MM.1S (cell line): ENCODE measurements at regions not wholly inside any gene's neighbourhood (a gene's known extent, or its start where the extent isn't known, plus 50 kb on each side); places are given as distances from the start of the nearest gene placed in this dataset.

Experiments
- DNase-seq: peaks from one replicate; pipeline ENCODE4 v3.0.0-alpha.2; 2015
- H2AFZ ChIP-seq: fragments of 300-600 bp; sonication (generic); 2 replicates; pipeline ENCODE4 v1.6.0; 2016; ENCODE audit warnings: antibody characterized with exemption, low read length
- H3F3A ChIP-seq: fragments of 300-600 bp; sonication (generic); 2 replicates; pipeline ENCODE4 v1.6.1; 2016; ENCODE audit warnings: mild to moderate bottlenecking, antibody characterized with exemption, low read length, moderate library complexity, mixed read lengths; ENCODE audit not compliant: insufficient read depth
- H3K27ac ChIP-seq: fragments of 300-600 bp; sonication (generic); 2 replicates; pipeline ENCODE4 v1.5.1; 2016; ENCODE audit warnings: mild to moderate bottlenecking, low read length
- H3K27me3 ChIP-seq: fragments of 300-600 bp; sonication (generic); replicated peaks from 2 replicates; pipeline ENCODE4 v1.6.0; 2016; ENCODE audit warnings: low read length; ENCODE audit not compliant: insufficient read depth
- H3K36me3 ChIP-seq: fragments of 300-600 bp; sonication (generic); replicated peaks from 2 replicates; pipeline ENCODE4 v1.6.1; 2016; ENCODE audit warnings: mild to moderate bottlenecking, low read length, mixed read lengths; ENCODE audit not compliant: insufficient read depth
- H3K4me1 ChIP-seq: fragments of 300-600 bp; sonication (generic); 2 replicates; pipeline ENCODE4 v1.6.1; 2016; ENCODE audit warnings: low read length, mixed read lengths
- H3K4me2 ChIP-seq: fragments of 300-600 bp; sonication (generic); 2 replicates; pipeline ENCODE4 v1.6.0; 2016; ENCODE audit warnings: low read depth, low read length
- H3K4me3 ChIP-seq: fragments of 300-600 bp; sonication (generic); 2 replicates; pipeline ENCODE4 v1.5.1; 2016; ENCODE audit warnings: low read length, mixed read lengths
- H3K79me2 ChIP-seq: fragments of 300-600 bp; sonication (generic); 2 replicates; pipeline ENCODE4 v1.6.1; 2016; ENCODE audit warnings: mixed run types, low read length, mixed read lengths
- H3K9ac ChIP-seq: fragments of 300-600 bp; sonication (generic); 2 replicates; pipeline ENCODE4 v1.6.1; 2016; ENCODE audit warnings: low read length, mixed read lengths
- H3K9me2 ChIP-seq: fragments of 300-600 bp; sonication (generic); replicated peaks from 2 replicates; pipeline ENCODE4 v1.6.1; 2016; ENCODE audit warnings: mild to moderate bottlenecking, low read length, mixed read lengths; ENCODE audit not compliant: insufficient read depth
- H3K9me3 ChIP-seq: fragments of 300-600 bp; sonication (generic); replicated peaks from 2 replicates; pipeline ENCODE4 v1.6.1; 2016; ENCODE audit warnings: mild to moderate bottlenecking, low read length, mixed read lengths; ENCODE audit not compliant: insufficient read depth
- H4K20me1 ChIP-seq: fragments of 300-600 bp; sonication (generic); 2 replicates; pipeline ENCODE4 v1.6.1; 2016; ENCODE audit warnings: mild to moderate bottlenecking, low read length, moderate library complexity, mixed read lengths; ENCODE audit not compliant: insufficient read depth
- CTCF ChIP-seq: fragments of 300-600 bp; sonication (generic); IDR thresholded peaks from 2 replicates; pipeline ENCODE4 v1.5.1; 2016; ENCODE audit warnings: antibody characterized with exemption, low read length, mixed read lengths
- EZH2 ChIP-seq: fragments of 300-600 bp; sonication (generic); optimal IDR thresholded peaks from 2 replicates; pipeline ENCODE3; 2017; ENCODE audit warnings: low read depth, mild to moderate bottlenecking, antibody characterized with exemption, low read length, mixed read lengths
- EZH2phosphoT487 ChIP-seq: fragments of 300-600 bp; sonication (generic); IDR thresholded peaks from 2 replicates; pipeline ENCODE4 v1.6.1; 2018; ENCODE audit warnings: antibody characterized with exemption, low read length

- Histone ChIP-seq H3F3A (no peaks in the 10 kb centered on the region), H3K9ac (no peak overlapping the region), H3K4me3 (no peak overlapping the region), H3K4me1 (no peaks in the 10 kb centered on the region), H3K9me3 (no peaks in the 10 kb centered on the region), H3K27ac (no peak overlapping the region), H3K27me3 (no peaks in the 10 kb centered on the region), H3K36me3 (no peaks in the 10 kb centered on the region), H4K20me1 (no peaks in the 10 kb centered on the region), H3K9me2 (no peaks in the 10 kb centered on the region), H3K4me2 (no peak overlapping the region), H3K79me2 (no peaks in the 10 kb centered on the region), H2AFZ (no peak overlapping the region)
- no peak for DNase-seq
- TF ChIP-seq EZH2phosphoT487: no peak
- TF ChIP-seq CTCF: no peak
- no peak for TF ChIP-seq EZH2
Measured at GRCh38 chr12:41908206-41908605, 236.5 kb downstream of the GXYLT1 start.

DNA sequence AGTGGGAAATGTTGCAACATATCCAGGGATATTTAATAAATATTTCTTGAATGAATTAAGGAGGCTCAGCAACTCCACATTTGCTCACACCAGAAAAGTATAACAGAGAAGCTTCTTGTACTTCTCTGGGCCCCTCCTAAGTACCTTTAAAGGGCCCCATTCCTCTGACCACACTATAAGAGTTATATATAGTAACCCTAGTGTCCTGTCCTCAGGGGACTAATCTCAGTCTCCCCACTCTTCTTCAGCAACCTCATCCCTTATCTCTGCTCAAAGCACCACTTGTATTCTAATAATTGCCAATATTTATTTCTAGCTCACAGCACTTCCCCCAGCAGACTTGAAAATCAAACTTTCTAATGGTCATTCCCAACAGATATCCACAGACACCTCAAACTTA is 237.1 kb downstream of the GXYLT1 start:
- no peaks in the 10 kb centered on the region for H3K4me1 ChIP-seq
- H3K79me2 ChIP-seq: no peaks in the 10 kb centered on the region
- TF ChIP-seq CTCF: no peak
- no peak for TF ChIP-seq EZH2
- no peak for TF ChIP-seq EZH2phosphoT487

GRCh38 chr12:41907021-41907420 is 237.7 kb downstream of the GXYLT1 start:
- Histone ChIP-seq H3K4me2 (no peak overlapping the region), H4K20me1 (no peaks in the 10 kb centered on the region), H3K9me3 (no peaks in the 10 kb centered on the region), H3K4me1 (no peaks in the 10 kb centered on the region), H3K27ac (no peak overlapping the region), H2AFZ (no peak overlapping the region), H3K9me2 (no peaks in the 10 kb centered on the region), H3K36me3 (no peaks in the 10 kb centered on the region), H3K27me3 (no peaks in the 10 kb centered on the region), H3K4me3 (no peak overlapping the region), H3F3A (no peaks in the 10 kb centered on the region), H3K79me2 (no peaks in the 10 kb centered on the region), H3K9ac (no peak overlapping the region)
- no peak for DNase-seq
- TF ChIP-seq EZH2 (no peak), EZH2phosphoT487 (no peak)

More for the DNA sequence above, 237.1 kb downstream of the GXYLT1 start:
- Histone ChIP-seq H3K27me3 (no peaks in the 10 kb centered on the region), H3K4me3 (no peak overlapping the region), H3F3A (no peaks in the 10 kb centered on the region), H3K27ac (no peak overlapping the region), H3K36me3 (no peaks in the 10 kb centered on the region), H2AFZ (no peak overlapping the region), H3K9me3 (no peaks in the 10 kb centered on the region), H4K20me1 (no peaks in the 10 kb centered on the region), H3K4me2 (no peak overlapping the region), H3K9ac (no peak overlapping the region), H3K9me2 (no peaks in the 10 kb centered on the region)
- no peak for DNase-seq

DNA sequence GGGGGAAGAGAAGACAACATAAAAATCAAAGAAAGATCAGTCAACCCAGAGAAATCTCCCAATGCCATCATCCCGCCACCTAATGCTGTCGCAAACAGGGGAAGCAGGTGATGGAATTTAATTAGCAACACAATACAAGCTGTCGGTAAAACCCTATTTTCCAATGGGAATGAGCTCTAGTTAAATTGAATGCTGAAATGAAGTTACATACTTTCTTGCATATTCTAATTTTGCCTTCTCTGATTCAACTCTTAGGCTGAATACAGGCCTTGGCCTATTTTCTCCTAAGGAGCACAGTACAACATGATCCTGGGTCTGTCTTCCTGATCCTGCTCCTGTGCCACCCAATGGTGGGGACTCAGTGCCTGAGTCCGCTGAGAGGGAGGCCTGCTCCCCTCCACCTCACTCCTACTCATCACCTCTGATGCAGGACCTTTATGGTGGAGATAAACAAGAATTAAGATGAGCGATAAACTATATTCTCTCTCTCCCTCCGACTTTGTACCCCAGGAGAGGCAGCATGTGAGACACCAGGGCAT is 238.8 kb downstream of the GXYLT1 start:
- no peaks in the 10 kb centered on the region for H3K9me2 ChIP-seq
- no peaks in the 10 kb centered on the region for H3K4me1 ChIP-seq
- no peak overlapping the region for H3K4me3 ChIP-seq
- no peak for TF ChIP-seq EZH2
- TF ChIP-seq CTCF: no peak
- no peak for TF ChIP-seq EZH2phosphoT487
- H2AFZ ChIP-seq: no peak overlapping the region
- DNase-seq: no peak
- H3K36me3 ChIP-seq: no peaks in the 10 kb centered on the region
- H3K9ac ChIP-seq: no peak overlapping the region
- H3F3A ChIP-seq: no peaks in the 10 kb centered on the region
- H3K9me3 ChIP-seq: no peaks in the 10 kb centered on the region
- H3K27ac ChIP-seq: no peak overlapping the region
- H3K27me3 ChIP-seq: no peaks in the 10 kb centered on the region
- H3K4me2 ChIP-seq: no peak overlapping the region
- H4K20me1 ChIP-seq: no peaks in the 10 kb centered on the region
- H3K79me2 ChIP-seq: no peaks in the 10 kb centered on the region
